ENCODE measurements at regions not wholly inside any gene's neighbourhood (a gene's known extent, or its start where the extent isn't known, plus 50 kb on each side); places are given as distances from the start of the nearest gene placed in this dataset.
A peak's percentile ranks its signal among the peaks of the same experiment; 100 is the strongest.
"Not testable (repeated sequence)": the region's sequence is repeated elsewhere in the genome, so short reads cannot be mapped to it uniquely, and the experiment has no call there.

DNA sequence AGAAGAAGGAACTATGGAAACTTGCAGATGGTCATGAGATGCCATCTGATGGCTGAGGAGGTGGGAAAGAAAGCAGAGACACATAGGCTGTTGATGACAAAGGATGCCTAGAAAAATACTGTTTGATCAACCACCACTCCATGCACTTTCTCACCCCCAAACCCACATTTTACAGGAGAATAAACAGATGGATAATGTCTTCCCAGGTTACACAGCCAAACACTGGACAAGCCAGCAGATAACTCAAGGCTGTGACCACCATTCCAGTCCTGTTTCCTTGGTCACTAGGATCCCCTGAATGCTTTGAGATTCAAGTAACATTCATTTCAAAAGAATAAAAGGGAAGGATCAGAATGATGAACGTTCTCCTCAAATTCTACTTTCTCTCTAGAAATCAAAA is 733.0 kb upstream of the SOX11 start:
- DNase-seq, result no peak

DNA sequence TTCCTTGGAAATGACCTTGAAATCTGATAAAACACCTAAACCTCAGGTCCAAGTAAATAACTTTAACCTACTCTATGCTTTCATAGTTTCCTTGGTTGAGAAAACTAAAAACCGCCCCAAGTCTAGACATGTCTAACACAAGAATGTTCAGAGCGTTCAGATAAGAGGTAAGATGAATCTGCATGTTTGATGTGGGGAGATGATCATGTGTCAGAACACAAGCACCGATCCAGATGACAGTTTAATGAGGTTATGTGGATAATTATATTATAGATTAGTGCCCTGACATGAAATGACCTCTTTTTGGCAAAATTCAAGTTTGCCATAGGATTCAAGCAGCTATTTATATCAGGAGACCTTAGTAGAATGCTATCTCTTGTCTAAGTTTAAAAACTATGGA is 729.8 kb upstream of the SOX11 start:
- DNase-seq, result no peak

DNA sequence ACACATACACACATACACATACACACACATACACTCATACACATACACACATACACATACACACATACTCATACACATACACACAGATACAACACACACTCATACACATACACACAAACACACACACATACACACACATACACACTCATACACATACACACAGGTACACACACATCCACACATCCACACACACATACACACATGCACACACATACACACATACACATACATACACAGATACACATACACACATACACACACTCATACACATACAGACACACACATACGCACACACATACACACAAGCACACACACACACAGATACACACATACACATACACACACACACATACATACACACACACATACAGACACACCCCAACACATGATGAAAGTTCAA is 729.1 kb upstream of the SOX11 start:
- DNase-seq, result no peak

DNA sequence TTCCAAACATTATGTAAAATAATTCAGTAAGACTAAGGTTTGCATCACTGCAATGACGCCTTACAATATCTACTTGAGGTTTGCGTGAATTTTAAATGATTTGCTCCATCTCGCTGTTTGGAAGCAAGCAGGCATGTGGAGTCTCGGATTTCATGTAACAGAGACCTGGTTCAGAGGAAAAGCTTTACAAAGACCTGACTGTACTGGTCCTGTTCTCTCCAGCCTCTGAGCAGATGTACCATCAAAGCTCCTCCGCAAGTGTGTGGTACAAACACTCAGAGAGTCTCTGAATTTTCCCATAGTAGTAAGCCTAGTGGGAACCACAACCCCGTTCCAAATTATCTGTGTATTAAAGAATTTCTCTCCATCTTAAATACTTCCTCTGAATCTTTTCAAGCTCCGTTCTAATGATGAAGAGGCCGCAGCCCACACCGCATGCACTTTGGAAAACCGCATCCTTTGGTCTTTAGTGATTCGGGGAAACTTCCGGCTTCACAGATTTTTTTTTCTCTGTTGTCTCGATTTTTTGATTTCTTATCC is 728.1 kb upstream of the SOX11 start:
- DNase-seq, result no peak

DNA sequence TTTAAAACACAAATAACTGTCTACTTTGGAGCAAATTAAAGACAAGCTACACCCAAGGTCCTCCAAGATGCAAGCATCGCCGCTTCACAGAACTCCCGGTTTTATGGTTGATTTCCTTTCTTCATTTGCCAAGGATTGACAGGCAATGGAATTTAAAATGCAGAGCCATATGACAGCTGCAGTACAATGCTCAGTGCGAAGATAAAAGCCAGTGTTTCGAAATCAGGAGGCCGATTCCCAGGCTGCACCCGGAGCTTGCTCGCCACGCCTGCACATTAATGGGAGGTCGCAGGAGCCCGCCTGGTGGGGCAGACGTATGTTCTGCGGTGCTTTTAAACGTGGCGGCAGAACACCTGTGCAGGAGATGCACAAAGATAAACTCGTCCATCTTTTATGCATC is 727.6 kb upstream of the SOX11 start:
- no peak for DNase-seq

DNA sequence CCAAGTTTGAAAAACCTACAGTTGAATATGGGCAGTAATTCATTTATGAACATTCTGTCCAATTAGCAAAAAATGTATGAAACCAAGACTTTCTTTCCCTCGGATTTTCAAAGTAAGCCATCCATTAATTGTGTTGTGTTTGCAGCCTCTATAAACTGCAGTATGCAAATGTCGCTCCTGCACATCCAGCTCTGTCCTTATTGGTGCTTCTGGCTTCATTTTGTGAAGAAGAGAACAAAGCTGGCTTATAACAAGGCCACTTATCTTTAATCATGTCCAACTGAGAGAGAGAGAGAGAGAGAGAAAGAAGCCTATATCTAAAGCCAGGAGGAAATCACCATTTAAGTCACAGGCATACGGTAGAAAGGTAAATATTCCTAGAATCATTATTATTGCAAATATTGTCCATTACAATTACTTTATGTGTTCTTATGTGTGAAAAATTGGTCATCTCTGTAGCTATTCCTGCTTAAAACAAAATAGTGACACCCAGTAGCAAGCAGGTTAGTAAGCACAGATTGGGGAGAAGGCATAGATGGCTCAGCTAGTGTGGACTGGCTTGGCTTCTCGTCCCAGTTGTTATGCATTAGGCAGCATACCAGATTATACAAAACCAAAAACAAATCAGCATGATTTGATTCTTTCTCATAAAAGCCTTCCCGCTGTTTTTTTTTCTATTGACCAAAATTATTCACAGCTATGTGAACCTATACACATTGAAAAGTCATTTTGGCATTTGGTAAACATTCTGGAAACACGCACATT is 726.4 kb upstream of the SOX11 start:
- no peak for DNase-seq

DNA sequence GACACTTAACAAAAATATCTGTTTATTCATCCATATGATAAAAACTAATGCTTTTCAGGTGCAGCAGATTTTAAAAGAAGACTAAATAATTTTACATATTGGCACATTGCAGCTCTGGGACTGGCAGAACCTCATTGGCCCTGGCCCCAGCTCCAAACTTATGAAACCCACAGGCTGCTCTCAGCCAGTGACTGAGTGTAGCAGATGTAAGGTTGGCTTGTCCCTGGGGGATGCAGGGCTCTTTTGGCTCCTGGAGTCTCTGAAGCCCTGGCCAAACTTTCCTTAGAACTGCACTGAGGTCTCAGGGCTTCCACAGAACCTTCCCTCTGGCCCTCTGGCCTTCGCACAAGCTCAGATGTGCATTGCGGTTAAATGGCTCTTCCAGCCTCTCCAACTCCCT is 725.0 kb upstream of the SOX11 start:
- no peak for DNase-seq

DNA sequence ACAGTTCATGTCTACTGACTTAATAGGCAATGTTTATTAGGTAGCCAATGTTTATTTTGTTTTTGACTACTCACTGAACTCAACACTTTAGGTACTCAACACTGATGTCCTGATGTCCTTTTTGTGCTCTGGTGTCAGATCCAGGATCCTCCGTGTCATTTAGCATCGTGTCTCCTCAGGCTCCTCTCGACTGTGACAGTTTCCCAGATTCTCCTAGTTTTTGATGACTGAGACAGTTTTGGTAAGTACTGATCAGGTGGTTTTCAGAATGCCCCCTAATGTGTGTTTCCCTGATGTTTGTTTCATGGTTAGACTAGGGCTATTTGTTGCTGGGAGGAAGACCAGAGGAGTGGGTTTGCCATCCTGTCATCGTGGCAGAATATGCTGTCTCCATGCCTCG is 719.7 kb upstream of the SOX11 start:
- no peak for DNase-seq

DNA sequence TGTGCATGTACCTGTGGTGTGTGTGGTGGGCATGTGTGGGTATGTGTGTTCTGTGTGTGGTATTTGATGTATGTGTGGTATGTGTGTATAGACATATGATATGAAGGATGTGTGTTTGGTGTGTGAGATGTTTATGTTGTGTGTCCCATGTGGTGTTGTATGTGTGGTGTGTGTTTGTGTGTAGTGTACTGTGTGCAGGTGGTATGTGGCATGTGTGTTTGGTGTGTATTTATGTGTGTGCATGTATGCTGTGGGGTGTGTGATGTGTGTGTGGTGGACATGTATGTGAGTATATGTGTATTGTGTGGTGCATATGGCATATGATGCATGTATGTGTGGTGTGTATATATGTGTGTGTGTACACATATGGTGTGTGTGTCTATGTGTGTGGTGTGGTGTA is 718.8 kb upstream of the SOX11 start:
- no peak for DNase-seq

DNA sequence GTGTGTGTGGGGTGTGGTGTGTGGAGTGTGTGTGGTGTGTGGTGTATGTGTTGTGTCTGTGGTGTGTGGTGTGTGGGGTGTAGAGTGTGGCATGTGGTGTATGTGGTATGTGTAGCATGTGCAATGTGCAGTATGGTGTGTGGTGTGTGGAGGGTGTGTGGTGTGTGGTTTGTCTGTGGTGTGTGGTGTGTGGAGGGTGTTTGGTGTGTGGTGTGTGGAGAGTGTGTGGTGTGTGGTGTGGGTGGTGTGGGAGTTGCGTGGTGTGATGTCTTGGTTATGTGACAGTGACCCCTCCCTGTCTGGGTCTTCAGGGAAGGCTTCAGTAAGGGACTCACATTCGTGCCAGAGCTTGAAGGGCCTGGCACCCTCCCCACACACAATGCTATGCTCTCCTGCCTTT is 718.2 kb upstream of the SOX11 start:
- DNase-seq, result no peak

DNA sequence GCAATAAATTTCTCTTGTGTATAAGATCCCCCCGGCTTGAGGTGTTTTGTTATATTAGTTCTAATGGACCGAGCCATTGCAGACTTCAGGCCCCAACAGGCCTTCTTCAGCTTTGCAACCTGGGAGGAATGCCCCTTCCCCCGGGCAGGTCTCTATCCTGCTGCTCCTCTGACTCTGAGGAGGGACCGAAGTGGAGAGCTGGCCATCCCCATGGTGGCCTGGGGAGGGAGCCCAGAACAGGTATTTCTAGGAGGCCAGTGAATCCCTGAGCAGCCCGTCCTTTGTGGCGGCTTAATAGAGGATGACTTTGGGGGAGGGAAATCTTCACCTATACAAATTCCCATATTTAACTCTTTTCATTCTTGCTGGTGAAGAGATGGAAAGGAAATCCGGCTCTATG is 715.8 kb upstream of the SOX11 start:
- no peak for DNase-seq

DNA sequence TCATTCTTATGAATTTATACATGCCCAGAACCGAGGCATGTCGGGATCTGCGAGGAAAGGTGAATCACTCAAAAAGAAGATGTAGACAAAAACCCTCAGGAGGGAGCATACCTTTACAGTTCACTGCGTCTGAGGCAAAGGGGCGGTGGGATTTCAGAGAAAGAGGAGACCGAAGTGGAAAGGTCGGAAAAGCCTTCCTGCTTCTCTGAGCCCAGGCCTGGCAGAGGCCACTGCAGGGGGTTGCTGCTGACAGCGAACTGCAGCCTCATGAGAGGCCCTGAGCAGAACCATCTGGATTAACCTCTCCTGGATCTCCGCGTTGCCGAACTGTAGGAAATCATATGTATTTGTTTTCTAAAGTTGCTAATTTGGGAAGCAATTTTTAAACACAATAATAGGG is 713.1 kb upstream of the SOX11 start:
- no peak for DNase-seq

DNA sequence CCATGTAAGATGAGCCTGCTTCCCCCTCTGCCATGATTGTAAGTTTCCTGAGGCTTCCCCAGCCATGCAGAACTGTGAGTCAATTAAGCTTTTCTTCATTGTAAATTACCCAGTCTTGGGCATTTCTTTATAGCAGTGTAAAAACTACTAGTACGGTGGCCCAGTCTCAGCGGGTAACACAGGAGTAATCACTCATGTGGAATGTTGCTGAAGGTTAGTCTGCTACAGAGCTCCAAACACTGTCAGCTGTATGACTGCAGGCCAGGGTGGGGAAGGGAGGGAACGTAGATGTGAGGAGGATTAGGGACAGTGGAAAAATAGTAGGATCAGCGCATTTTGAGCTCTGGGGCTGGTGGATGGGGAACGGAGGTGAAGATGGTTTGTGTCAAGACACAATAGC is 711.2 kb upstream of the SOX11 start:
- no peak for DNase-seq

DNA sequence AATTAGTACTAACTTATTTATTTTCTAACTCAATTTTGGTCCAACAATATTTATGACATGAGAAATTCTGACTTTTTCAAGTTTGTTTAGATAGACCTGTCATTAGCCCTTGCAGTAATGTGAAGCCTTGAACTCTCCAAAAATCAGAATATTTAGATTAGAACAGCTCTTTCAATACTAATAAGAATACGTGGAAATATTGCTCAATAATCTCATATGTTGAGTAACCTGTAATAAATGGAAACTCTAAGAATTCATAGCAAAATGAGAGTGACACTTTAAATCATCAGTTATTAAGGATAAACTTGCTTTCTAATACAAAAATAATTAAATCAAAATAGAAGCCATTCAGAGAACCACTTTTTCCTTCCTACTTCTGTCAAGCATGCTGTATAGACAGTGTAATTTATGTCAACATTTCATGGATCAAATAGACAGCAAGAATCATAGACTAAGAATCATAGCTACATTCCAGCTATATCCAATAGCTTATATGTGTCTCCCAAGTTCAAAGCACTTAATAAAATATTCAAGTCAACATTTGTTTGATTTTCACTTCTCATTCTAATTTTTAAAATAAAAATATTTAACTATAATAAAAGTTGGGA is 710.3 kb upstream of the SOX11 start:
- DNase-seq, result no peak

DNA sequence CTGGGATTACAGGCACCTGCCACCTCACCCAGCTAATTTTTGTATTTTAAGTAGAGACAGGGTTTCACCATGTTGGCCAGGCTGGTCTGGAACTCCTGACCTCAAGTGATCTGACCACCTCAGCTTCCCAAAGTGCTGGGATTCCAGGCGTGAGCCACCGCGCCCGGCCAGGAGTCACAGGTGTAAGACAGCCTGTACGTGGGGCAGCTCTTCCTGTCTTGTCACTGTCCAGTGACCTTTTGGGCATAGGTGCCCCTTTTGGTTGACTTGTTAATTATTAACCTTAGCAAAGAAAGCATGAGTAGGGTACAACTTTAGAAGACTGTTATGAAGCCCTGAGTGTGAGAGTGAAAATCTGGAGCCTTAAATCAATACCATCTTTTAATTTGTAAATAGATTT is 703.7 kb upstream of the SOX11 start:
- DNase-seq, result not testable (repeated sequence)

DNA sequence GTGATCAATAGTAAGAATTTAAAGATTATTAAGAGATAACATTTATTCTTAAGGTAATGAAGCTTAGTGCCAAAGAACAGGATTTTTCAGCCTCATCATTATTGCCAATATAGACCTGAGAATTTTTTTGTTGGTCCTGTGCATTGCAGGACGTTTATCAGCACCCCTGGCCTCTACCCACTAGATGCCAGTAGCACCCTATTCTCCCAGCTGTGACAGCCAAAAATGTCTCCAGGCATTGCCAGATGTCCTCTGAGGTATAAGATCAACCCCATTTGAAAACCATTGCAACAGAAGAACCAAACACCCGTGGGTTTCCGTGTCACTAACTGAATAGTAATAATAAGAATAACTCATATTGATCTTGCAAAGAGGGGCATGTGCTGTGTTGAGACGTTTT is 700.0 kb upstream of the SOX11 start:
- peak; percentile 59 for DNase-seq

DNA sequence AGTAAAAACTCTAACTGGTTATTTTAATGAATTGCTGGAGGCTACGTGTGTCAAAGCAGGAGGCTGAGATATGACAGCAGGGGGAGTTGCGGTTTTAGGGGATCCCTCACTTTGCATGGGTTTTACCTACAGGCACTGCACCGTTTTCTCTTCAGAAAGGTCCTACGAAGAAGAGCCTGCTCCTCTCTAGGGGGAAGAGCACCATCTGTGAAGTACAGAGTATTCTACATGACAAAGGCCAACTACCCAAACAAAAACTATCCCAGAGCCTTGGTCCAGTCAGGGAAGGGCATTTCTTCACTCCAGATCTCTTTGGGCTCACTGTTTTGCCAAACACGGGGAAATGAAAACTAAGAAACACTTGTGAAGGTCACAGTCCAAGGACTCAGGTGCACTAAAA is 696.7 kb upstream of the SOX11 start:
- no peak for DNase-seq

DNA sequence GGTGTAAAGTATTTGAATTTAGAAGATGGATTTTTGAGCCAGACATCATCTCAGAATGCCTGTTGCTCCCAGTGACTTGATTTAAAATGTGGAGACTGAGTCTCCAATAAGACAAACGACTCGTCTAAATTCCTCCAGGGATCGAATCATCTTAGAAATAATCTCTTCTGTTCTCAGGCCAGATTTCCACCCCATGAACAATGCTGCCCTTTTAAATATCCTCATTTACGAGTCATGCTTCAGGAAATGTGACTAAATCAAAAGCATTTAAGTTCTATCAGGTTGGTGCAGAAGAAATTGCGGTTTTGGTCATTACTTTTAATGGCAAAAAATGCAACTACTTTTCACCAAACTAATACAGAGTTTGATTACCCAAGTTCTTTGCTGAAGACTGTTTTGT is 684.6 kb upstream of the SOX11 start:
- DNase-seq, result no peak

DNA sequence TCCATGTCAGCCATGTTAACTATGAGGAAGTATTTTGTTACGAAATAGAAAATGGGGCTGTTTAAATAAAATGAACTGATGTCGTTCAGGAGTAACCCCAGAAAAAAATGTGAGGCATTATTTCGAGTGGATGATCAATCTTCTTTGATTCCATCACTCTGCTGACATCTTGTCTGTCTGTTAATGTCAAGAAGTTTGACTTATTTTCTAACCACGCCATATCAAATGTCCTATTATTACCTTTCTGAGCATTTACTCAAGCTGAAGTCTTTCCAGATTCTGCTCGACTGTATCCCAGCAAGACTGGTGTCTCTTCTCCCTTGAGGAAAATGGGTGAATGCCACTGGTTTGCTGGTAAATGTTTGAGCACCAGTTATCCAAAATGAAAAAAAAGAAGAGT is 672.9 kb upstream of the SOX11 start:
- DNase-seq, result no peak

DNA sequence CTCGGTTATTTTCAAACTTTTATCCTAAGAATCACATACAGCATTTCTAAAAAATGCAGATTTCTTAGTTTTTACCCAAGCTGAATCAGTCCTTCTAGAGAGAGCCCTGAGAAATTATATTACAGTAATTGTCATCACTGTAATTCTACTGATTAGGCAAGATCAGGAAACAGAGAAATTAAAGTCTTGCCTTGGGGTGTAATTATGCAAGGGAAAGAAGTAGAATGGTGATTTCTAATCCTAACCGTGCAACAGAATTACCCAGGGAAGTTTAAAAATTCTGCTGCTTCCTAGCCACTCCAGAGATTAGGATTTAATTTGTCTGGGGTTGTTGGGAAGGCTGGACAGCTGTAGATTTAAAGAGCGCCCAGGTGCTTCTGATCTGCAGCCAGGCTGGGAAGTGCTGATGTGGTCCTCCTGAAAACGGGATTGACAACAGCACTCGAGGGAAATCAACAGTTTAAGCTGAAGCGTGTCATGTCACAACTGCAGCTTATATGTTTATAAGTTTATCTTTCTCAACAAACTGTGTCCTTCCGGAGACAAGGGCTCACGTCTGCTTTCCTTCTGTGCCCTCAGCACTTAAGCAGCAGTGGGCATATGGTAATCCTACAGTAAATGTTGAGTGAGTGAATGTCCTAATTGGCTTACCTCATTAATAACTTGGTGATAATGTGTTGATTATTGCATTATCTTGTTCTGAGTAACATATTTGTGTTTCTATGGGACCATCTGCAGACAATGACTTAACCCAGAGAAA is 671.9 kb upstream of the SOX11 start:
- no peak for DNase-seq

DNA sequence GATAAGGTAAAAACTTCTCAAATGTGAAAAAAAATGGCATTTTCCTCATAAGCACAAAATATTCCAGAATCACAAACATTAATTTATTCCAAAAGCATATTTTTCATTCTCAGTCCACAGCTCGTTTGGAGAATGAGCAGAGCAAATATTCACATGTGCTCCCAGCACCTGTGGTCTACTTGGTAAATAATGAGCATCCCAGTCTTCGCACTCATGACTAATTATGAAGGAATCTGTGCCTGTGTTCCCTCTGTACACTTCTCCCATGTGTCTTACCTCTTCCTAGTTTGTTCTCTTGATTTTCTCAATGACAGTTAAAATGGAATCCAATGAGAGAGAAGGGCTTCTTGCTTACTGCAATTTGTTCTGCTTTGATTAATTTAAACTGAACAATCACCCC is 671.0 kb upstream of the SOX11 start:
- peak; percentile 18 for DNase-seq

DNA sequence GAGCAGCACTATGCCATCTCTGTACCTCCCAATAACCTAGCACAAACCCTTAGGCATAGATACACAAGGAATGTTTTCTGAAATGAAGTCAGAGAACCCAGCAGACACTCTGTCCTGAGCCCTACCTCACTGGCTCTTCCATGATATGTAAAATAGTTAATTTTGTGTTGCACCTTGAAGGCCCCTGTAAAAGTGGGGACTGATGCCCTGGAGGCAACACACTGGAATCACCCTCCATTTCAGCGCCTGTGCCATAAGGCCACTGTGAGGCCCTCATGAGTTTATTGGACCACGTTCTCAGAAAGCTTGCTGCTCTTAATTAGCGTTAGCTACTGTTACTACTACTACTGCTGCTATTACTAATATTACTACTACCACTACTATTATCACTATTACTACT is 670.1 kb upstream of the SOX11 start:
- peak; percentile 19 for DNase-seq

DNA sequence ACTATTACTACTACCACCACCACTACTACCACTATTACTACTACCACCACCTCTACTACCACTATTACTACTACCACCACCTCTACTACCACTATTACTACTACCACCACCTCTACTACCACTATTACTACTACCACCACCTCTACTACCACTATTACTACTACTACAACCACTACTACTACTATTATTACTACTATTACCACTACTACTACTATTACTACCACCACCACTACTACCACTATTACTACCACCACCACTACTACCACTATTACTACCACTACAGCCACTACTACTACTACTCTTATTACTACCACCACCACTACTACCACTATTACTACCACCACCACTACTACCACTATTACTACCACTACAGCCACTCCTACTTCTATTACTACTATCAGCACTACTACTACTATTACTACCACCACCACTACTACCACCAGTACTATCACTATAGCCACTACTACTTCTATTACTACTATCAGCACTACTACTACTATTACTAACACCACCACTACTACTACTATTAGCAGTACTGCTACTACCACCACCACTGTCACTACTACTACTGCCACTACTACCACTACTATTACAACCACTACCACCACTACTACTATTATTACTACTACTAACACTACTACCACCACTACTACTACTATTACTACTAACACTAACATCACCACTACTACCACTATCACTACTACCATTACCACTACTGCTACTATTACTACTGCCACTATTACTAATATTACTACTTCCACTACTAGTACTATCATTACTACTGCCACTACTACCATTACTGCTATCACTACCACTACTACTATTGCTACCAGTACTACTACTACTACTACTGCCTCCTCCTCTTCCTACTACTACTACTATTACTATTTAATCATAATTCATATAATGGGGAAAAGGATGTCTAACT is 669.2 kb upstream of the SOX11 start:
- not testable (repeated sequence) for DNase-seq
